SU-DHL-6 (cell line): ENCODE measurements at regions not wholly inside any gene's neighbourhood (a gene's known extent, or its start where the extent isn't known, plus 50 kb on each side); places are given as distances from the start of the nearest gene placed in this dataset.

ENCODE experiments used
- EZH2phosphoT487 ChIP-seq: fragments of 200-600 bp; sonication (generic), shearing (Covaris generic); conservative IDR thresholded peaks from 2 replicates; pipeline ENCODE4 v1.6.1; 2018; ENCODE audit warnings: mild to moderate bottlenecking, antibody characterized with exemption, low read length, moderate library complexity, mixed read lengths
- TF ChIP-seq, protein P1 (sequence below): fragments of 200-600 bp; sonication (generic); IDR thresholded peaks from one replicate; pipeline ENCODE4 v1.5.1; 2017; ENCODE audit warnings: antibody characterized with exemption, mild to moderate bottlenecking, low read length, moderate library complexity; ENCODE audit not compliant: insufficient read depth, poor library complexity, severe bottlenecking

DNA sequence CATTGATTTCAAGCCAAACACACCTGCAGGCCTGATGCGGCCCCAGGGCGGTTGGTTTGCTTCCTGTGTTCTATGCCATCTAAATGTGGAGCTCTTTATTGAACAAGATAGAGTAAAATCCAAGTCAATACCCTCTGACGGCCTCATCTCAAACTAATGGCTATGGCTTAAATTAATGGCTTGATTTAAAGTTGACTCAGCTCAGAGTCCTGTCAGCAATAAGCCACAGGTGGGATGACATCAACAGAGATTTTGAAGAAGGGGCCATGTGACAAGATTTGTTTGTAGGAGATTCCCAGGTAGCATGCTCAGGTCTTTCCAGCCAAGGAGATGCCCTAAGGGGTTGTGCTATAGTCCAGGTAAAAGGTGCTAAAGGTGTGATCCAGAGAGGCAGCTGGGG is 66.7 kb upstream of the ZNF32 start:
- TF ChIP-seq, protein P1, sequence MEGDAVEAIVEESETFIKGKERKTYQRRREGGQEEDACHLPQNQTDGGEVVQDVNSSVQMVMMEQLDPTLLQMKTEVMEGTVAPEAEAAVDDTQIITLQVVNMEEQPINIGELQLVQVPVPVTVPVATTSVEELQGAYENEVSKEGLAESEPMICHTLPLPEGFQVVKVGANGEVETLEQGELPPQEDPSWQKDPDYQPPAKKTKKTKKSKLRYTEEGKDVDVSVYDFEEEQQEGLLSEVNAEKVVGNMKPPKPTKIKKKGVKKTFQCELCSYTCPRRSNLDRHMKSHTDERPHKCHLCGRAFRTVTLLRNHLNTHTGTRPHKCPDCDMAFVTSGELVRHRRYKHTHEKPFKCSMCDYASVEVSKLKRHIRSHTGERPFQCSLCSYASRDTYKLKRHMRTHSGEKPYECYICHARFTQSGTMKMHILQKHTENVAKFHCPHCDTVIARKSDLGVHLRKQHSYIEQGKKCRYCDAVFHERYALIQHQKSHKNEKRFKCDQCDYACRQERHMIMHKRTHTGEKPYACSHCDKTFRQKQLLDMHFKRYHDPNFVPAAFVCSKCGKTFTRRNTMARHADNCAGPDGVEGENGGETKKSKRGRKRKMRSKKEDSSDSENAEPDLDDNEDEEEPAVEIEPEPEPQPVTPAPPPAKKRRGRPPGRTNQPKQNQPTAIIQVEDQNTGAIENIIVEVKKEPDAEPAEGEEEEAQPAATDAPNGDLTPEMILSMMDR, result no peak
- no peak for TF ChIP-seq EZH2phosphoT487
